H9 (cell line): ENCODE measurements at regions not wholly inside any gene's neighbourhood (a gene's known extent, or its start where the extent isn't known, plus 50 kb on each side); places are given as distances from the start of the nearest gene placed in this dataset.

Experiments
- DNase-seq: peaks from one replicate; pipeline ENCODE4 v3.0.0-alpha.2; 2017
- H2AFZ ChIP-seq: one replicate; pipeline ENCODE4 v1.6.1; 2013; ENCODE audit warnings: mild to moderate bottlenecking, low read length, control low read depth, moderate library complexity
- H2AK5ac ChIP-seq: 2 replicates; pipeline ENCODE4 v1.6.1; 2013; ENCODE audit warnings: low read length, control low read depth, mixed read lengths; ENCODE audit not compliant: insufficient read length
- H2BK120ac ChIP-seq: one replicate; pipeline ENCODE4 v1.6.1; 2013; ENCODE audit warnings: low read depth, mild to moderate bottlenecking, low read length, control low read depth, inconsistent platforms; ENCODE audit not compliant: poor library complexity, severe bottlenecking
- H2BK12ac ChIP-seq: 2 replicates; pipeline ENCODE4 v1.6.1; 2013; ENCODE audit warnings: low read length, control low read depth, mixed read lengths, low read depth; ENCODE audit not compliant: insufficient read length
- H2BK15ac ChIP-seq: 2 replicates; pipeline ENCODE4 v1.6.1; 2013; ENCODE audit warnings: low read depth, low read length, control low read depth
- H2BK20ac ChIP-seq: one replicate; pipeline ENCODE4 v1.6.1; 2013; ENCODE audit warnings: low read depth, mild to moderate bottlenecking, low read length, control low read depth, inconsistent platforms; ENCODE audit not compliant: poor library complexity, severe bottlenecking
- H2BK5ac ChIP-seq: 2 replicates; pipeline ENCODE4 v1.6.1; 2013; ENCODE audit warnings: low read length, control low read depth, mixed read lengths; ENCODE audit not compliant: insufficient read length
- H3K14ac ChIP-seq: 2 replicates; pipeline ENCODE4 v1.6.1; 2013; ENCODE audit warnings: low read length, control low read depth; ENCODE audit not compliant: insufficient read depth
- H3K18ac ChIP-seq: 2 replicates; pipeline ENCODE4 v1.6.1; 2013; ENCODE audit warnings: low read depth, mild to moderate bottlenecking, mixed read lengths, low read length, control low read depth; ENCODE audit not compliant: insufficient read length
- H3K23ac ChIP-seq: 2 replicates; pipeline ENCODE4 v1.6.1; 2013; ENCODE audit warnings: low read length, control low read depth, mixed read lengths, low read depth; ENCODE audit not compliant: insufficient read length
- H3K23me2 ChIP-seq: 2 replicates; pipeline ENCODE4 v1.6.1; 2013; ENCODE audit warnings: low read depth, mild to moderate bottlenecking, mixed read lengths, low read length, control low read depth; ENCODE audit not compliant: insufficient read length, poor library complexity, severe bottlenecking
- H3K27ac ChIP-seq: 2 replicates; pipeline ENCODE4 v1.5.1; 2013; ENCODE audit warnings: low read length, control low read depth, mixed read lengths, low read depth; ENCODE audit not compliant: insufficient read length
- H3K27me3 ChIP-seq: 2 replicates; pipeline ENCODE4 v1.6.1; 2013; ENCODE audit warnings: low read length, control low read depth, inconsistent platforms; ENCODE audit not compliant: insufficient read depth
- H3K4ac ChIP-seq: 2 replicates; pipeline ENCODE4 v1.6.1; 2013; ENCODE audit warnings: low read depth, mild to moderate bottlenecking, control low read depth, inconsistent platforms, low read length, moderate library complexity
- H3K4me1 ChIP-seq: 2 replicates; pipeline ENCODE4 v1.6.1; 2013; ENCODE audit warnings: low read length, control low read depth, inconsistent platforms; ENCODE audit not compliant: insufficient read depth
- H3K4me2 ChIP-seq: 2 replicates; pipeline ENCODE4 v1.6.1; 2013; ENCODE audit warnings: low read length, control low read depth, mixed read lengths; ENCODE audit not compliant: insufficient read length, insufficient read depth
- H3K56ac ChIP-seq: 2 replicates; pipeline ENCODE4 v1.6.1; 2013; ENCODE audit warnings: low read depth, mild to moderate bottlenecking, mixed read lengths, low read length, control low read depth; ENCODE audit not compliant: insufficient read length
- H3K79me1 ChIP-seq: 2 replicates; pipeline ENCODE4 v1.6.1; 2013; ENCODE audit warnings: low read depth, mild to moderate bottlenecking, moderate library complexity, low read length, control low read depth, inconsistent platforms; ENCODE audit not compliant: insufficient read depth, poor library complexity, severe bottlenecking
- H3K79me2 ChIP-seq: 2 replicates; pipeline ENCODE4 v1.6.1; 2013; ENCODE audit warnings: low read length, control low read depth, inconsistent platforms; ENCODE audit not compliant: insufficient read depth
- H3K9ac ChIP-seq: 2 replicates; pipeline ENCODE4 v1.6.1; 2013; ENCODE audit warnings: low read length, control low read depth, mixed read lengths; ENCODE audit not compliant: insufficient read length; ENCODE audit errors: extremely low read depth
- H3K9me3 ChIP-seq: one replicate; pipeline ENCODE4 v1.6.1; 2013; ENCODE audit warnings: low read depth, low read length, inconsistent platforms; ENCODE audit not compliant: control insufficient read depth
- H3T11ph ChIP-seq: one replicate; pipeline ENCODE4 v1.6.1; 2013; ENCODE audit warnings: mild to moderate bottlenecking, low read length, control low read depth, inconsistent platforms
- H4K20me1 ChIP-seq: one replicate; pipeline ENCODE4 v1.6.1; 2013; ENCODE audit not compliant: control insufficient read depth, insufficient read length, insufficient read depth
- H4K5ac ChIP-seq: 2 replicates; pipeline ENCODE4 v1.6.1; 2013; ENCODE audit warnings: low read depth, mild to moderate bottlenecking, mixed read lengths, low read length, control low read depth; ENCODE audit not compliant: insufficient read length
- H4K8ac ChIP-seq: replicated peaks from 2 replicates; pipeline ENCODE4 v1.6.1; 2013; ENCODE audit warnings: low read length, control low read depth, mixed read lengths, low read depth; ENCODE audit not compliant: insufficient read length
- H4K91ac ChIP-seq: 2 replicates; pipeline ENCODE4 v1.6.1; 2013; ENCODE audit warnings: low read depth, mild to moderate bottlenecking, moderate library complexity, mixed read lengths, low read length, control low read depth; ENCODE audit not compliant: insufficient read length
- H3K27ac Mint-ChIP-seq, 3 experiments: 2 replicates in 2 of 3; 3 replicates in 1 of 3; pipeline ENCODE4 v1.8.0; 2020 to 2021; ENCODE audit warnings: mixed read lengths in 3 of 3, mild to moderate bottlenecking in 1 of 3, moderate library complexity in 1 of 3
- H3K27me3 Mint-ChIP-seq: 2 replicates; pipeline ENCODE4 v1.8.0; 2021; ENCODE audit warnings: low read depth, mild to moderate bottlenecking, moderate library complexity, mixed read lengths
- H3K36me3 Mint-ChIP-seq, 3 experiments: 2 replicates in 2 of 3; 3 replicates in 1 of 3; pipeline ENCODE4 v1.8.0; 2020 to 2021; ENCODE audit warnings: low read depth in 3 of 3, mixed read lengths in 3 of 3; ENCODE audit not compliant: insufficient read depth in 1 of 3
- H3K4me1 Mint-ChIP-seq, 2 experiments: 2 replicates each; pipeline ENCODE4 v1.8.0; 2020; ENCODE audit warnings: mixed read lengths in 2 of 2
- H3K4me3 Mint-ChIP-seq, 2 experiments: 2 replicates in 1 of 2; 3 replicates in 1 of 2; pipeline ENCODE4 v1.8.0; 2020 to 2021; ENCODE audit warnings: mild to moderate bottlenecking in 2 of 2, mixed read lengths in 2 of 2, moderate library complexity in 1 of 2
- H3K9me3 Mint-ChIP-seq, 2 experiments: 2 replicates in 1 of 2; 3 replicates in 1 of 2; pipeline ENCODE4 v1.8.0; 2020; ENCODE audit warnings: mild to moderate bottlenecking in 2 of 2, mixed read lengths in 2 of 2, moderate library complexity in 1 of 2
- WGBS: extraction: QIAGEN DNeasy Blood & Tissue Kit; methylation state at CpG from one replicate; pipeline ENCODE4 v1.1.7; 2013; ENCODE audit warnings: missing lambda C conversion rate, low lambda C conversion rate, mixed read lengths; ENCODE audit not compliant: insufficient read length; ENCODE audit errors: extremely low coverage; 5-methylcytosine and 5-hydroxymethylcytosine counted together
- TF ChIP-seq, protein P1 (sequence below): fragments of 200-600 bp; sonication (generic); conservative IDR thresholded peaks from 3 replicates; pipeline ENCODE4 v1.8.0; 2021; ENCODE audit warnings: antibody characterized with exemption, mild to moderate bottlenecking

DNA sequence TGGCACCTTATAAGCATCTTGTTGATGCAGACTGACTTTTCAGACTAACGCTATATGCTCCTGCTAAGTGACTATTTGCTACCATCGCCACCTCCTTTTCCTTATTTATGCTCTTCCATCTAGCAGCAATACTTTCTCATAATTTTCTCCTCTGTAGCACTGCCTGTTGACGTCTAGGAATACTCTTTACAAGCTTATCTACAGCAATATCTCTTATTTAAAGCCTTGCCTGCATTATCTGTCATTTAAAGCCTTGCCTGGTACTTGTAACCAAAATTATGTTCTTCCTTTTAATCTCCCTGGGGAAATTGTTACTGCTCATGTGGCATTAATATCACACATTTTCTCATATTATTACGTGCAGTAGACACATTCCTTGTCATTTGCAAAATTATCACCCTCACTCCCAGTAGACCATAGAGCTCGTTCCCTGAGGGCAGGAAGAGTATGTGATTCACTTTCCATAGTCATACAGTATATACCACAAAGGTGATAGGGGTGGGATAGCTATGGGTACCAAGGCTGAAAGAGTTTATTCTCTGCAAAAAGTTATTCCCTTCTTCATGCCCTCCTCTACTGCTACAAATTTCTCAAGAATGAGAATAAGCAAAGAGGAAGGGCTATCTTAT is 359.7 kb upstream of the PCDH15 start:
- Histone ChIP-seq H3K79me2 (no peaks in the 10 kb centered on the region), H3K4ac (no peak overlapping the region), H3T11ph (no peak overlapping the region), H3K23ac (no peak overlapping the region), H2AFZ (no peak overlapping the region), H2BK120ac (no peak overlapping the region), H2BK12ac (no peak overlapping the region), H3K9ac (no peak overlapping the region), H4K5ac (no peak overlapping the region), H3K56ac (no peak overlapping the region), H2AK5ac (no peak overlapping the region), H2BK5ac (no peak overlapping the region), H3K27ac (no peak overlapping the region), H2BK15ac (no peak overlapping the region), H3K18ac (no peak overlapping the region), H3K4me1 (no peaks in the 10 kb centered on the region; the same call in 1 of the 2 replicates), H3K14ac (no peak overlapping the region), H3K4me2 (no peak overlapping the region), H4K91ac (no peak overlapping the region), H3K23me2 (no peaks in the 10 kb centered on the region), H3K9me3 (no peaks in the 10 kb centered on the region), H4K8ac (no peak overlapping the region), H2BK20ac (no peak overlapping the region), H4K20me1 (no peaks in the 10 kb centered on the region), H3K79me1 (no peaks in the 10 kb centered on the region), H3K27me3 (no peaks in the 10 kb centered on the region)
- Mint-ChIP-seq H3K4me3 (no peak overlapping the region), H3K9me3 (no peaks in the 10 kb centered on the region), H3K36me3 (no peaks in the 10 kb centered on the region), H3K4me1 (peaks cover 5 to 22% of the 10 kb centered on the region in 2 experiments), H3K27me3 (no peaks in the 10 kb centered on the region), H3K27ac (0 out of 7 replicates have a peak overlapping the region, but pooled peaks of 1 of the 3 experiments have one; percentile 33)
- TF ChIP-seq, protein P1, sequence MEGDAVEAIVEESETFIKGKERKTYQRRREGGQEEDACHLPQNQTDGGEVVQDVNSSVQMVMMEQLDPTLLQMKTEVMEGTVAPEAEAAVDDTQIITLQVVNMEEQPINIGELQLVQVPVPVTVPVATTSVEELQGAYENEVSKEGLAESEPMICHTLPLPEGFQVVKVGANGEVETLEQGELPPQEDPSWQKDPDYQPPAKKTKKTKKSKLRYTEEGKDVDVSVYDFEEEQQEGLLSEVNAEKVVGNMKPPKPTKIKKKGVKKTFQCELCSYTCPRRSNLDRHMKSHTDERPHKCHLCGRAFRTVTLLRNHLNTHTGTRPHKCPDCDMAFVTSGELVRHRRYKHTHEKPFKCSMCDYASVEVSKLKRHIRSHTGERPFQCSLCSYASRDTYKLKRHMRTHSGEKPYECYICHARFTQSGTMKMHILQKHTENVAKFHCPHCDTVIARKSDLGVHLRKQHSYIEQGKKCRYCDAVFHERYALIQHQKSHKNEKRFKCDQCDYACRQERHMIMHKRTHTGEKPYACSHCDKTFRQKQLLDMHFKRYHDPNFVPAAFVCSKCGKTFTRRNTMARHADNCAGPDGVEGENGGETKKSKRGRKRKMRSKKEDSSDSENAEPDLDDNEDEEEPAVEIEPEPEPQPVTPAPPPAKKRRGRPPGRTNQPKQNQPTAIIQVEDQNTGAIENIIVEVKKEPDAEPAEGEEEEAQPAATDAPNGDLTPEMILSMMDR: no peak
- DNase-seq: no peak
- no CpG with 5 or more reads among the region's 5 CpGs for WGBS
